ENCODE measurements at regions not wholly inside any gene's neighbourhood (a gene's known extent, or its start where the extent isn't known, plus 50 kb on each side); places are given as distances from the start of the nearest gene placed in this dataset.

DNA sequence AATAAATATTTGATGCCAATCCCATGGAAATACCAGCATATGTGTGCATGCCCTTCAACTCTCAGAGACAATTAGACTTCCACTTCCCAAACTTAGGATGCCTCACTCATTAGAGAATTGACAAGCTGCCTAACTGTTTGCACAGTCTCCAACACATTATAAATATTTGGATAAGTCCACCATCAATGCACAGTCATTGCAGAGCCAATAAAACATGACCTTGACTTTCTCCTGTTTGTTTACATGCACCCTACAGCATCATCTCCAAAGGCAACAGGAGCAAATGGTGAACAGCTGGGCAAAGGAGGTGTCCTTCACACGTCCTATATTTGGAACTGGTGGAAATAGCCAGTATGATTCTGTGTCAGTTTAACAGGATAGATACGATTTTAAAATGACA, 804.4 kb upstream of the RBFOX1 start:
- TF ChIP-seq POLR2A (IDR thresholded peaks at IDR 0.05) = no peak
- TF ChIP-seq, protein P1, sequence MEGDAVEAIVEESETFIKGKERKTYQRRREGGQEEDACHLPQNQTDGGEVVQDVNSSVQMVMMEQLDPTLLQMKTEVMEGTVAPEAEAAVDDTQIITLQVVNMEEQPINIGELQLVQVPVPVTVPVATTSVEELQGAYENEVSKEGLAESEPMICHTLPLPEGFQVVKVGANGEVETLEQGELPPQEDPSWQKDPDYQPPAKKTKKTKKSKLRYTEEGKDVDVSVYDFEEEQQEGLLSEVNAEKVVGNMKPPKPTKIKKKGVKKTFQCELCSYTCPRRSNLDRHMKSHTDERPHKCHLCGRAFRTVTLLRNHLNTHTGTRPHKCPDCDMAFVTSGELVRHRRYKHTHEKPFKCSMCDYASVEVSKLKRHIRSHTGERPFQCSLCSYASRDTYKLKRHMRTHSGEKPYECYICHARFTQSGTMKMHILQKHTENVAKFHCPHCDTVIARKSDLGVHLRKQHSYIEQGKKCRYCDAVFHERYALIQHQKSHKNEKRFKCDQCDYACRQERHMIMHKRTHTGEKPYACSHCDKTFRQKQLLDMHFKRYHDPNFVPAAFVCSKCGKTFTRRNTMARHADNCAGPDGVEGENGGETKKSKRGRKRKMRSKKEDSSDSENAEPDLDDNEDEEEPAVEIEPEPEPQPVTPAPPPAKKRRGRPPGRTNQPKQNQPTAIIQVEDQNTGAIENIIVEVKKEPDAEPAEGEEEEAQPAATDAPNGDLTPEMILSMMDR (IDR thresholded peaks at IDR 0.05) = no peak
- TF ChIP-seq POLR2AphosphoS5 (IDR thresholded peaks at IDR 0.05) = no peak
- no peak for TF ChIP-seq EP300 (IDR thresholded peaks at IDR 0.05)
